AG08395 (cell line): ENCODE measurements at regions not wholly inside any gene's neighbourhood (a gene's known extent, or its start where the extent isn't known, plus 50 kb on each side); places are given as distances from the start of the nearest gene placed in this dataset.
A peak's percentile ranks its signal among the peaks of the same experiment; 100 is the strongest.

Experiments used
- DNase-seq: peaks from one replicate; pipeline ENCODE4 v3.0.0; 2012; ENCODE audit warnings: mixed read lengths, low spot score

GRCh38 chr13:26456650-26457049 lies 100.8 kb upstream of the WASF3 start:
- DNase-seq, result no peak

GRCh38 chr13:26457212-26457611 lies 100.3 kb upstream of the WASF3 start:
- no peak for DNase-seq

GRCh38 chr13:26458196-26458749 lies 99.2 kb upstream of the WASF3 start:
- no peak for DNase-seq

GRCh38 chr13:26459276-26460131 lies 98.0 kb upstream of the WASF3 start:
- DNase-seq, result peak; percentile 1

- DNase-seq, result peak; percentile 0
Observed at GRCh38 chr13:26460648-26461047, 96.8 kb upstream of the WASF3 start.

GRCh38 chr13:26463296-26463695 lies 94.2 kb upstream of the WASF3 start:
- peak; percentile 0 for DNase-seq

GRCh38 chr13:26463848-26464247 lies 93.6 kb upstream of the WASF3 start:
- DNase-seq, result no peak

GRCh38 chr13:26465514-26465913 lies 92.0 kb upstream of the WASF3 start:
- DNase-seq, result no peak

- no peak for DNase-seq
Observed at GRCh38 chr13:26465954-26466353, 91.5 kb upstream of the WASF3 start.

- DNase-seq, result no peak
Observed at GRCh38 chr13:26468265-26468801, 89.2 kb upstream of the WASF3 start.

GRCh38 chr13:26469602-26470001 lies 87.9 kb upstream of the WASF3 start:
- DNase-seq, result no peak

- DNase-seq, result no peak
Observed at GRCh38 chr13:26471807-26472206, 85.7 kb upstream of the WASF3 start.

GRCh38 chr13:26473571-26474230 lies 83.8 kb upstream of the WASF3 start:
- DNase-seq, result no peak

GRCh38 chr13:26474286-26474685 lies 83.2 kb upstream of the WASF3 start:
- DNase-seq, result no peak

- DNase-seq, result no peak
Observed at GRCh38 chr13:26475176-26476110, 82.0 kb upstream of the WASF3 start.

- DNase-seq, result no peak
Observed at GRCh38 chr13:26476111-26476781, 81.2 kb upstream of the WASF3 start.

- DNase-seq, result no peak
Observed at GRCh38 chr13:26476782-26477142, 80.7 kb upstream of the WASF3 start.

- DNase-seq, result no peak
Observed at GRCh38 chr13:26477681-26478080, 79.8 kb upstream of the WASF3 start.

- DNase-seq, result peak; percentile 27
Observed at GRCh38 chr13:26480246-26480855, 77.1 kb upstream of the WASF3 start.

- peak; percentile 81 for DNase-seq
Observed at GRCh38 chr13:26482451-26483197, 74.9 kb upstream of the WASF3 start.
